Nephron progenitor cell (in vitro differentiated cells): ENCODE measurements at regions not wholly inside any gene's neighbourhood (a gene's known extent, or its start where the extent isn't known, plus 50 kb on each side); places are given as distances from the start of the nearest gene placed in this dataset.
A peak's percentile ranks its signal among the peaks of the same experiment; 100 is the strongest.

Experiments used
- DNase-seq: peaks from one replicate; pipeline ENCODE4 v3.0.0; 2021
- H3K27ac Mint-ChIP-seq: 2 replicates; pipeline ENCODE4 v1.8.0; 2021; ENCODE audit warnings: mild to moderate bottlenecking, moderate library complexity, mixed read lengths
- H3K27me3 Mint-ChIP-seq: 2 replicates; pipeline ENCODE4 v1.8.0; 2021; ENCODE audit warnings: mild to moderate bottlenecking, low read depth, mixed read lengths; ENCODE audit not compliant: poor library complexity
- H3K36me3 Mint-ChIP-seq: 2 replicates; pipeline ENCODE4 v1.8.0; 2021; ENCODE audit warnings: low read depth, mixed read lengths
- H3K4me1 Mint-ChIP-seq: 2 replicates; pipeline ENCODE4 v1.8.0; 2021; ENCODE audit warnings: mixed read lengths
- H3K4me3 Mint-ChIP-seq: 2 replicates; pipeline ENCODE4 v1.8.0; 2021; ENCODE audit warnings: mild to moderate bottlenecking, moderate library complexity, mixed read lengths
- H3K9me3 Mint-ChIP-seq: 2 replicates; pipeline ENCODE4 v1.8.0; 2021; ENCODE audit warnings: mild to moderate bottlenecking, moderate library complexity, mixed read lengths
- CTCF ChIP-seq: fragments of 200-600 bp; sonication (generic); IDR thresholded peaks from 2 replicates; pipeline ENCODE4 v1.5.0; 2021; ENCODE audit warnings: antibody characterized with exemption

DNA sequence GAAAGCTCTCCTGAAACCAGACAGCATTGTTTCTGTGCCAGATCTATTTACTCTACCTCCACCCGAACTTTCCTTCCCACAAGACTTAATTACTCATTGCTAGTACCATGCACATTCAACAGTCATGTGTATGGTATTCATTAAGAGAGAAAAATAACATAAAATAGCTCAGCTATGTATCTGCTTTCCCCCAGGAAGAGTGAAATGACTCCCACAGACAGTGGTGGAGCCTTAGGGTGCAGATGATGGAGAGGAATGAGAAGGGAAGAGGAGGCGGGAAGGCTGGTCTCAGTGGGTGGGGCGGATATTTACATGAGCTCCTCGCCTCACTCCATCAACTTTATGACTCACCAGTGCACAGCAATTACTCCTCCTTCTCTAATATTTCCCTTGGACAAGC is 724.5 kb downstream of the EPHA4 start:
- Mint-ChIP-seq H3K36me3 (no peaks in the 10 kb centered on the region), H3K27me3 (peaks cover 4% of the 10 kb centered on the region), H3K9me3 (peaks cover 20% of the 10 kb centered on the region), H3K4me3 (no peak overlapping the region), H3K27ac (no peak overlapping the region), H3K4me1 (peaks cover 15% of the 10 kb centered on the region)
- DNase-seq, result no peak
- no peak for TF ChIP-seq CTCF

GRCh38 chr2:220849433-220849832 is 722.7 kb downstream of the EPHA4 start:
- Mint-ChIP-seq H3K4me3 (no peak overlapping the region), H3K4me1 (peaks cover 15% of the 10 kb centered on the region), H3K27me3 (peaks cover 4% of the 10 kb centered on the region), H3K36me3 (no peaks in the 10 kb centered on the region), H3K9me3 (peaks cover 20% of the 10 kb centered on the region), H3K27ac (no peak overlapping the region)
- DNase-seq, result no peak
- no peak for TF ChIP-seq CTCF

DNA sequence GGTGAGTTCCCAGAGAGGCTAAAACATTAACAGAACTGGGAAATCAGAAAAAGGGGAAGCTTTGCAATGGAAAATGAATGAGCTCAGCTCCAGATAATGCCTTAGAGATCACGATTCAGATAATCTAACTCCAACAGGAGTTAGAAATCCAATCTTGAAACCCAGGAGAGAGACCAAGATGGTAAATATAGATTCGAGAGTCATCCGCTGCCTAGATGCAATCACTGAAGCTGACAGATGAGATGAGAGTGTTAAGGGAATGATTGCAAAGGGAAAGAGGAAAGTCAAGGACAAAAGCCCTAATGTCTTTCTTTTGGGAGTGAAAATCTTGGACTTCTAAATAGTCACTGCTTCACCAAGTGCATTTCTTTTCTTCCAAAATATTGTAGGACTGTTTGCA is 722.0 kb downstream of the EPHA4 start:
- Mint-ChIP-seq H3K27ac (no peak overlapping the region), H3K36me3 (no peaks in the 10 kb centered on the region), H3K4me1 (peaks cover 11% of the 10 kb centered on the region), H3K4me3 (no peak overlapping the region), H3K9me3 (peaks cover 20% of the 10 kb centered on the region), H3K27me3 (peaks cover 4% of the 10 kb centered on the region)
- DNase-seq, result no peak
- no peak for TF ChIP-seq CTCF

DNA sequence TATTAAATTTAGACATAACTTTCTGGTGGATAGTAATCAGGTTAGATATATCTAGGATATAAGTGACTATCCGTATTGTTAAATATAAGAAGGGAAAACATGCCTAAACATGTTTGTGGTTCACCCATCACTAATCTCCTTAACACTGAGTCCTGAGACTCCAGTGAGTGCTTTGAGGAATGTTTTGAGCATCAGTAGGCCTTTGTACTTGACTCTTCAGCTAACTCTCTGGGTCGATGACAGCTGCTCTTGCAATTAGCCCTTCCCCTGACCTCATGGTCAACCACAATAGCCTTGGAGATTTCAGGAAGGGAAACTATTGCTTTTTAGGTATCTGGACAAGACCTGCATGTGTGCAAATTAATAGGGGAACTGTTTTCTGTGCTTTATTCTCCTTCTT is 716.8 kb downstream of the EPHA4 start:
- Mint-ChIP-seq H3K4me3 (no peak overlapping the region), H3K36me3 (no peaks in the 10 kb centered on the region), H3K27ac (peak overlapping the region; percentile 69), H3K4me1 (peaks cover 16% of the 10 kb centered on the region), H3K27me3 (no peaks in the 10 kb centered on the region), H3K9me3 (no peaks in the 10 kb centered on the region)
- no peak for TF ChIP-seq CTCF
- DNase-seq, result no peak

- no peak for DNase-seq
- no peak overlapping the region for H3K27ac Mint-ChIP-seq
- no peaks in the 10 kb centered on the region for H3K27me3 Mint-ChIP-seq
Measured at GRCh38 chr2:220856486-220856885, 715.6 kb downstream of the EPHA4 start.

More at GRCh38 chr2:220856486-220856885, 715.6 kb downstream of the EPHA4 start:
- Mint-ChIP-seq H3K4me3 (no peak overlapping the region), H3K36me3 (no peaks in the 10 kb centered on the region), H3K4me1 (peaks cover 16% of the 10 kb centered on the region), H3K9me3 (no peaks in the 10 kb centered on the region)
- TF ChIP-seq CTCF, result no peak
